ENCODE measurements at regions not wholly inside any gene's neighbourhood (a gene's known extent, or its start where the extent isn't known, plus 50 kb on each side); places are given as distances from the start of the nearest gene placed in this dataset.

- TF ChIP-seq SPI1 (IDR thresholded peaks at IDR 0.05; ENCODE audit: borderline replicate concordance, low read depth) (peak; percentile 68; the same call in 1 of the 2 replicates), POLR2AphosphoS5 (IDR thresholded peaks at IDR 0.05; ENCODE audit: low read depth) (no peak)
- Histone ChIP-seq H3K27me3 (ENCODE audit: insufficient read depth, poor library complexity, severe bottlenecking) (no peaks in the 10 kb centered on the region), H3K27ac (replicated peaks) (no peak overlapping the region), H3K4me3 (replicated peaks; ENCODE audit: insufficient read depth, low read length) (no peak overlapping the region)
- DNase-seq (ENCODE audit: low read depth in 1 of 2, low spot score in 1 of 2): peak; percentile 2 to 7
These were observed 793.7 kb upstream of the LRRC4C start for GRCh38 chr11:42253156-42253555.

- DNase-seq (ENCODE audit: low read depth in 1 of 2, low spot score in 1 of 2): no peak
- TF ChIP-seq REST (IDR thresholded peaks at IDR 0.05; ENCODE audit: insufficient replicate concordance, low read depth) (no peak), SPI1 (IDR thresholded peaks at IDR 0.05; ENCODE audit: borderline replicate concordance, low read depth) (no peak), POLR2AphosphoS5 (IDR thresholded peaks at IDR 0.05; ENCODE audit: low read depth) (no peak), CTCF (IDR thresholded peaks at IDR 0.05; ENCODE audit: insufficient read depth, low read length) (no peak), GABPA (IDR thresholded peaks at IDR 0.05; ENCODE audit: low read depth) (no peak)
- Histone ChIP-seq H3K27ac (replicated peaks) (no peak overlapping the region), H3K27me3 (ENCODE audit: insufficient read depth, poor library complexity, severe bottlenecking) (no peaks in the 10 kb centered on the region), H3K4me3 (replicated peaks; ENCODE audit: insufficient read depth, low read length) (no peak overlapping the region)
These were observed 796.5 kb upstream of the LRRC4C start for GRCh38 chr11:42255906-42256305.

- no peak for DNase-seq (ENCODE audit: low read depth in 1 of 2, low spot score in 1 of 2)
- TF ChIP-seq POLR2AphosphoS5 (IDR thresholded peaks at IDR 0.05; ENCODE audit: low read depth) (no peak), SPI1 (IDR thresholded peaks at IDR 0.05; ENCODE audit: borderline replicate concordance, low read depth) (no peak), GABPA (IDR thresholded peaks at IDR 0.05; ENCODE audit: low read depth) (no peak), REST (IDR thresholded peaks at IDR 0.05; ENCODE audit: insufficient replicate concordance, low read depth) (no peak), CTCF (IDR thresholded peaks at IDR 0.05; ENCODE audit: insufficient read depth, low read length) (no peak)
- no peak overlapping the region for H3K27ac ChIP-seq (replicated peaks)
- no peak overlapping the region for H3K4me3 ChIP-seq (replicated peaks; ENCODE audit: insufficient read depth, low read length)
- no peaks in the 10 kb centered on the region for H3K27me3 ChIP-seq (ENCODE audit: insufficient read depth, poor library complexity, severe bottlenecking)
These were observed 798.1 kb upstream of the LRRC4C start for GRCh38 chr11:42257534-42257933.

- TF ChIP-seq POLR2AphosphoS5 (IDR thresholded peaks at IDR 0.05; ENCODE audit: low read depth) (no peak), GABPA (IDR thresholded peaks at IDR 0.05; ENCODE audit: low read depth) (no peak), CTCF (IDR thresholded peaks at IDR 0.05; ENCODE audit: insufficient read depth, low read length) (no peak), REST (IDR thresholded peaks at IDR 0.05; ENCODE audit: insufficient replicate concordance, low read depth) (no peak), SPI1 (IDR thresholded peaks at IDR 0.05; ENCODE audit: borderline replicate concordance, low read depth) (no peak)
- Histone ChIP-seq H3K27me3 (ENCODE audit: insufficient read depth, poor library complexity, severe bottlenecking) (no peaks in the 10 kb centered on the region), H3K4me3 (replicated peaks; ENCODE audit: insufficient read depth, low read length) (no peak overlapping the region), H3K27ac (replicated peaks) (no peak overlapping the region)
- DNase-seq (ENCODE audit: low read depth in 1 of 2, low spot score in 1 of 2): no peak
These were observed 805.6 kb upstream of the LRRC4C start for GRCh38 chr11:42265072-42265471.
